ENCODE measurements at regions not wholly inside any gene's neighbourhood (a gene's known extent, or its start where the extent isn't known, plus 50 kb on each side); places are given as distances from the start of the nearest gene placed in this dataset.
"Not testable (repeated sequence)": the region's sequence is repeated elsewhere in the genome, so short reads cannot be mapped to it uniquely, and the experiment has no call there.

DNA sequence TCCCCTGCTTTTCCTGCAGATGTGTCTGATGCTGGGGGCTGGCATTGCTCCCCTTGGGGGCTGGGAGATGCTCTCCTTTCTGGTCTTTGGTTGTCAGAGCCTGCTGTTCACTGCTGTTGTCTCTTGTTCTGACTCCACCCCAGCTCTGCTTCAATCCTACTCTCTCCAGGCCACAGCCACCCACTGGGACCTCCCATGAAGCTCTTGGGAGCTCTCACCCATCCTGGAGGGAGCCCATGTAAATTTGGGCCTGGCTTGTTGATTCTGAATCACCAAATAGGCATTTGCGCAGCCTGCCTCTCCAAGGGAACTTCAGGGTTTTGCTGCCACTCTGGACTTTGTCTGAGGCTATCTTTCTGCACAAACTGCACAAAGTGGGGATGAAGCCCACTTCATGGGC is 232.9 kb upstream of the PLGLB1 start:
- H3K27ac ChIP-seq; H3K27me3 ChIP-seq; H3K4me3 ChIP-seq; intact Hi-C loops (cut with DNase I); H3K4me1 ChIP-seq; H3K9ac ChIP-seq (ENCODE audit: low read depth in 2 of 2, low read length in 2 of 2); H3K9me3 ChIP-seq; H3K36me3 ChIP-seq; DNase-seq: not testable (repeated sequence)

DNA sequence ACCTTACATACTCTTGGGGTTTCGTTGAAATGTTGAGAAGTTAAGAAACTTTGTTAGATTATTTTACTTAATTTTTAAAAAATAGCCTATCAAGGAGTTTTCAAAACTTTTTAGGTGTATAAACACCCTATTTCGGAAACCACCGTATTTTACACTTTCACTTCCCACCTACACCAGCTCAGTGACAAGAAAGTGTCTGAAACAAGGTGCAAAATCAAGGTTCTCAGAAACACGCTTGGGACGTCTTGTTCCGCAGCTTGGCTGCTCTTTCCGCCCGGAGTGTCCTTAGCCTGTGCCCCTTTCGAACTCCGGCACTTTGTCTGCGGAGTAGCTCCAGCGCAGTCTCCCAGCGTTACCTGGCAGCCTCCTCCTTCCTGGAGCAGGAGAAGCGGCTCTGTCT is 233.8 kb upstream of the PLGLB1 start:
- H3K9me3 ChIP-seq; H3K9ac ChIP-seq (ENCODE audit: low read depth in 2 of 2, low read length in 2 of 2); H3K4me1 ChIP-seq; H3K36me3 ChIP-seq; H3K27ac ChIP-seq; DNase-seq; H3K4me3 ChIP-seq; intact Hi-C loops (cut with DNase I); H3K27me3 ChIP-seq: not testable (repeated sequence)

DNA sequence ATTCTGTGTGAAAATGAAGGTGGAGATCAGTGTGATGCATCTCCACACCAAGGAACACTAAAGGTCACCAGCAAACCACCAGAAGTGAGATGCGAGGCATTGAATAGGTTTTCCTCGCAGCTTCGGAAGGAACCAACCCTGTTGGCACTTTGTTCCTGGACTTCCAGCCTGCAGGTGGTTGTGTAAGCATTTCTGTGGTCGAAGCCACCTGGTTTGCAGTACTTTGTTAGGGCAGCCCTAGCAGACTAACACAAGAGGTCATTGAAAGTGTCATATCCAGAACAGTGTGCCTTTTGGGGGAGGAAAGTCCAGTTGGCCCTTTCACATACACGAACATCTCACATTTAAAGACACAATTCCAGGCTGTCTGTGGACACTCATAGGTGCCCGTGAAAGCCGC is 237.2 kb upstream of the PLGLB1 start:
- H3K27me3 ChIP-seq; intact Hi-C loops (cut with DNase I); DNase-seq; H3K4me1 ChIP-seq; H3K9ac ChIP-seq (ENCODE audit: low read depth in 2 of 2, low read length in 2 of 2); H3K9me3 ChIP-seq; H3K27ac ChIP-seq; H3K36me3 ChIP-seq; H3K4me3 ChIP-seq: not testable (repeated sequence)

DNA sequence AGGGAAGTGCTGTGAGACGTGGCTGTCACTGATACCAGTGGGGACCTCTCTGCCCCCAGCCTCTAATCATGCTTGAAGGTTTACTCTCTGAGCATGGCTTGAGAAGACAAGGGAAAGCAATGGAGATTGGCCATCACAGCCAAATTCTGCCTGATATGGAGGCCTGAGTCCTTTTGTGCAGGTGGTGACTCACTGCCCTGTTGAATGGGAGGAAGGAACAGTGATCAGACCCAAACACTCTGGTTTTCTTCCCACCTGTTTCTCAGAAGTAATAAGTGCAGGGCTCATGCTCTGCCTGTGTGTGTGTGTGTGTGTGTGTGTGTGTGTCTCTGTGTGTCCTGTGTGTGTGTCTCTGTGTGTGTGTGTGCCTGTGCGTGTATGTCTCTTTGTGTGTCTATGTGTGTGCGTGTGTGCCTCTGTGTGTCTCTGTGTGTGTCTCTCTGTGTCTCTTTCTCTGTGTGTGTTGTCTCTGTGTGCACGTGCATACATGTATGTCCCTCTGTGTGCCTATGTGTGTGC is 240.6 kb upstream of the PLGLB1 start:
- H3K27ac ChIP-seq; H3K4me3 ChIP-seq; DNase-seq; H3K36me3 ChIP-seq; intact Hi-C loops (cut with DNase I); H3K4me1 ChIP-seq; H3K9ac ChIP-seq (ENCODE audit: low read depth in 2 of 2, low read length in 2 of 2); H3K9me3 ChIP-seq; H3K27me3 ChIP-seq: not testable (repeated sequence)

DNA sequence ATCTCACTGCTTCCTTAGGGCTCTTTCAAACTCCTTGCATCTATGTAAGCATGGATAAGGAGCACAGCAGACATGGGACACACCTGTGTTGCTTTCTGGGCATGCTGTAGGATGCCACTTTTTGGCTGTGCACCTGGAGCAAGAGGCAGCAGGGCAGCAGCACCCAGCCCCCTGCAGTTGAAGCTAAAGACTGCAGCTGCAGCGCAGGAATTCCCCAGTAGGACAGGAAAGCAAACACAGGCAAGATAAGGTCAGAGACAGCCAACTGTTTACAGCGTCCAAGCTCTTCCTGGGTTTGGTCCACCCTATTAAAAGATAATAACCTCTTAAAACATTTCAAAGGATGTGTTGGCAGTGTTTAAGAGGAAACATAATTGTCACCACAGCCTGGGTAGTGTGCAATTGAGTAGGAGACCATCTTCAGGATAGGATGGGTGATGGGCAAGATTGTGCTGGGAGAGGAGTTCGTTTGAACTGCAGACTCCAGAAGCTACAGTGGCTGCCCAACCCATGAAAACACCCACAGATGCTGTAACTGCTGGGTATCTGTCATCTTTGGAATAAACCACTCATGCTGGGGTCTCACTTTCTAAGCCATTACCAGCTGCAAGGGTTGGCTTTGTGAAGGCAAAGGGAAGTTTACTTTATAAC is 242.3 kb upstream of the PLGLB1 start:
- H3K9ac ChIP-seq (ENCODE audit: low read depth in 2 of 2, low read length in 2 of 2); intact Hi-C loops (cut with DNase I); H3K36me3 ChIP-seq; H3K27me3 ChIP-seq; H3K9me3 ChIP-seq; DNase-seq; H3K4me1 ChIP-seq; H3K27ac ChIP-seq; H3K4me3 ChIP-seq: not testable (repeated sequence)

DNA sequence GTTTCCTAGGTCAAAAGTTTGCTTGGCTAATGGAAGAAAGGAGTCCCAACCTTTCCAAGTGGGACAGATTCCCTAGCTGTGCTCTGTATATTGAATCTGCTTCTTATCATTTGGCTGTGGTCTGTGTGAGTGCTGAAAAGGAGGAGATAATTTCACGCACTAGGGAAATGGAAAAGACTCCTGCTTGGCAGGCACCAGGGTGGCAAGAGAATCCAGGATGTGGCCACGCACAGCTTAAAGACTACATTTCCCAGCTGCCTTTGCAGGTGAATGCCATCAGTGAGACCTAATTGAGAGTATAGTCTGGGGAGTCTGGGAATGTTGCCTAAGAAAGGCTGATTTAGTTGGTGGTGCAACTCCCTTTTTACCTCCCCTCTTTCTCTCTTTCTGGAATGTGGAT is 253.5 kb upstream of the PLGLB1 start:
- DNase-seq; intact Hi-C loops (cut with DNase I); H3K27ac ChIP-seq; H3K4me1 ChIP-seq; H3K4me3 ChIP-seq; H3K27me3 ChIP-seq; H3K9me3 ChIP-seq; H3K9ac ChIP-seq (ENCODE audit: low read depth in 2 of 2, low read length in 2 of 2); H3K36me3 ChIP-seq: not testable (repeated sequence)

DNA sequence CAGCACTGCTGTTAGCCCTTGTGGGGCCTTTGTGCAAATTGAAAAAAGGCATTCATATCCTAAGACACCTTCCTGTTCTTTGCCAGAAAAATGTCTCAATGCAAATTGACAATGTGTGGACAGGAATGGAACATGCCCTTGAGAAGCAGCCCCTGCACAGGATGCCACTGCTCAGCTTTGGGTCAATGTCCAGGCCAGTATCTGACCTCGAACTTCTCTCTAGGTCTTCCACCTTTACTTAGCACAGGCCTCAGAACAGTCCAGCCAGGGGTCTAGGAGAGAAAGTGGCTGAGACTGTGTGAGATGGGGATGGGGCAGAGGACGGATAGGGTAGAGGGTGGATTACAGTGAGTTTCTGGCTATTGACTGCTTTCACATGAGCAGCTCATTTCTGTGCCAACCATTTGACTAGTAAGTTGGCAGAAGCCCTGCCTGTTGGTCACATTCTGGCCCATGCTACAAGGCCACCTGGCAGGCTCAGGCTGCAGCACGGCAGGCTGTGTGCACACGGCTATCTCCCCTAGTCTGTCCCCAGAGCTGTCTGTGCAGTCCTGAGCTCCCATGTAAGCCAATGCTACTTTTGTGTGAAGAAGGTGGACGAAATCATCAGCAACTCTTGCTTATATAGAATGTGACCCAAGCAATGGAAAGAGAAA is 254.5 kb upstream of the PLGLB1 start:
- H3K9ac ChIP-seq (ENCODE audit: low read depth in 2 of 2, low read length in 2 of 2); H3K27ac ChIP-seq; H3K4me1 ChIP-seq; H3K27me3 ChIP-seq; H3K36me3 ChIP-seq; intact Hi-C loops (cut with DNase I); DNase-seq; H3K4me3 ChIP-seq; H3K9me3 ChIP-seq: not testable (repeated sequence)

DNA sequence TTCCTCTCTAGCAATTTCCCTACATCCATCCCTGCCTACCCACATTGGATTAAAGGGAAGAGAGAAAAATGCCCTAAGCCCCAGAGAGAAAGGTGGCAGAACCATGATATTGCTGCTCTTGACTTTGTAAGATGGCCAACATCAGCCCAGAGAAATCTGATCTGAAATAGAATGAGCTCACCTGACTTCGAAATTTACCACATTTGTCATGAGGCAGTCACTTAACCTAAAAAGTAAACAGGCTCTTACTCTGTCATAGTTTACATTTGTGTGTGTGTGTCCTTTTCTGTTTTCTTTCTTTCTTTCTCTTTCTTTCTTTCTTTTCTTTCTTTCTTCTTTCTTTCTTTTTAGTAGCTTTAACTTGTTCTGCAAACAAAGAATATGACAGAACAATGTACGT is 255.0 kb upstream of the PLGLB1 start:
- H3K9ac ChIP-seq (ENCODE audit: low read depth in 2 of 2, low read length in 2 of 2); H3K27me3 ChIP-seq; H3K36me3 ChIP-seq; intact Hi-C loops (cut with DNase I); H3K27ac ChIP-seq; H3K4me3 ChIP-seq; H3K9me3 ChIP-seq; H3K4me1 ChIP-seq; DNase-seq: not testable (repeated sequence)

DNA sequence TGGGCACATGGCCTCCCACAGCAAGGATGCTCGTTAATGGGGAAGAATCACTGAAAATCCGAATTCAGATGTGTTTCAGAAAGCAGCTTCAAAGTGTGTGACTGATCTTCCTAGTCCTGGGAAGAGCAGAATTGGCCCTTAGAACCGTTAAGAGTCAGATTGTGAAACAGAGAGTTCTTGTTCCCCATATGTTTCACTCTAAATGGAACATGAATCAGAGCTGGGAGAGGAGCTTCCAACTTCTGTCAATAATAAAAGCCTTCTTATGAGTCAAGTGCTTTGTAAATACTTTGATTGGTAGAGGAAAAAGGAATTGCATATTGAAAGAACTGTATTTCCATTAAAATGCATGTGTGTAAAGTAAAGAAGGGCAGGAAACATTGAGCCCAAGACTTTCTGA is 256.1 kb upstream of the PLGLB1 start:
- H3K4me1 ChIP-seq; H3K9ac ChIP-seq (ENCODE audit: low read depth in 2 of 2, low read length in 2 of 2); H3K27ac ChIP-seq; H3K27me3 ChIP-seq; DNase-seq; intact Hi-C loops (cut with DNase I); H3K4me3 ChIP-seq; H3K9me3 ChIP-seq; H3K36me3 ChIP-seq: not testable (repeated sequence)

DNA sequence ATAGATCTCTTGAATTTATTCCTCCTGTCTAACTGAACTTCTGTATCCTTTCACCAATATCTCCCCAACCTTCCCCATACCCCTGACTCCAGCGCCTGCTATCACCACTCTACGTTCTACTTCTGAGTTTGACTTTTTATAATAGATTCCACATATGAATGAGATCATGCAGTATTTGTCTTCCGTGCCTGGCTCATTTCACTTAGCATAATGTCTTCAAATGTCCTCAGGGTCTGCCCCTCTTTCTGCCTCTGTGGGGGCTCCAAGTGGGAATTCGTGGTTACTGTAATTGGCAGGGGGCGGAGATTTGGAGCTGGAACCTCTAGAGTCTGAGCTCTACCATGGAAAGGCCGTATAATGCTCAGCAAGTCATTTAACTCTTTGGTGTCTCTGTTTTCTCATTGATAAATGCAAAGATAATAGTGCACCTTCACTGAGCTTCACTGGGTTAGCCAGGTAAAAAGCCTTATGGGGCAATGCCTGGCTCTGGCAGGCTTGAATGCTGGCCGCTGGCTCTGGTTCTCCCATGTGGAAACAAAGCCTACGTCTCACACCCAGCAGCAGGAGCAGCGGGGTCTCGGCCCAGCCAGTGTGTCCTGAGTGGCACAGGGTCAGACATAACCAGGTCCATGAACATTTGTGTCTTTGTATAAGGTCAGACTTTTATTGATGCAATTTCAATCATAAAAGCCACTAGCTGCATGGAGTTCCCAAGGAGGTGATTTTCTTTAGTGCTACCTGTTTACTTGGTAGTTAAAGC is 259.1 kb upstream of the PLGLB1 start:
- H3K9ac ChIP-seq (ENCODE audit: low read depth in 2 of 2, low read length in 2 of 2); H3K36me3 ChIP-seq; H3K27me3 ChIP-seq; DNase-seq; intact Hi-C loops (cut with DNase I); H3K4me1 ChIP-seq; H3K9me3 ChIP-seq; H3K27ac ChIP-seq; H3K4me3 ChIP-seq: not testable (repeated sequence)

DNA sequence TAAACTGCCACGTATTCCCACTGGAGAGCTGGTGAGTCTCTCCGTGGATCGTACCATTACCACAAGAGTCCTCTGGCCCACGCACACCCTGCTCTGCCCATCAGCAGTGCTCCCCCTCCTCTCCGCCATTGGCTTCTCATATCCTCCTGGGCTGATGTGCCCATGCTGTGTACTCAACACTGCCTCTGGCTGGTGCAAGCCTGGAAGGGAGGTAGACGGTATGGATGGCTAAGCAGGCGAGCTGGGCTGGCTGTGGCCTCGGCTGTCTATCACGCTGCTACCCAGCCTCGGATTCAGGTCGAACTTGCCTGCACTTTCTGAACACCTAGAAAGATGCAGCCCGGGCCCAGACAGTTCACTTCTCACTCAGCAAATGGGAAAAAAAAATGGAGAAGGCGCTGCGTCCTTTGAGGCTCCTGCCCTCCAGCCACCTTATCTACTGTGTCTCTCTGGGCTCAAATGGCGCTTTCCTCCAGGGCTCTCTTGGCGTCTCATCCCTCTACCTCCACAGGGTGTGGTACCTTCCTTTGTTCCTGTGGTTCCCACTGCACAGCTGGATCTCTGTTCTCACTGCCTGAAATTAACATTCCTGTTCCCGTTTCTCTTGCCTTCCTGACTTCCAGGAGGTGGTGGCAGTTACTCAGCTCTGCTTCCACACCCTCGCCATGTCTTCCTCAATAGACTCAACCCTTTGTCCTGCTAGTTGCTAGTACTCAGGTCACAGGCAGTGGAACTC is 262.3 kb upstream of the PLGLB1 start:
- H3K4me3 ChIP-seq; H3K27ac ChIP-seq; H3K9me3 ChIP-seq; DNase-seq; H3K9ac ChIP-seq (ENCODE audit: low read depth in 2 of 2, low read length in 2 of 2); intact Hi-C loops (cut with DNase I); H3K4me1 ChIP-seq; H3K36me3 ChIP-seq; H3K27me3 ChIP-seq: not testable (repeated sequence)

DNA sequence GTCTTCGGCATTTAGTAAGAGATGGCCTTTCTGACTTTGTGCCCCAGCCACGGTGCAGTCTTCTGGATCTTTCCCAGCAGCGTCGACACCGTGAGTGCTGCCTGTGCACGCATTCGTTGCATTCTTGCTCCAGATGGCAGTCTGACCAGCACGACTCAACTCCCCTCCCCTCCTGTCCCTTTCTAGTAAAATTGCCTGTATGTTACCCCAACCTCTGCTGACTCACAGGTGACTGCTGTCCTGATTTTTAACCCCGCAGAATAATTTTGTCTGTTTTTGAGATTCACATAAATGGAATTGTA is 262.8 kb upstream of the PLGLB1 start:
- H3K4me1 ChIP-seq; intact Hi-C loops (cut with DNase I); H3K4me3 ChIP-seq; H3K27me3 ChIP-seq; H3K27ac ChIP-seq; H3K36me3 ChIP-seq; H3K9me3 ChIP-seq; DNase-seq; H3K9ac ChIP-seq (ENCODE audit: low read depth in 2 of 2, low read length in 2 of 2): not testable (repeated sequence)

DNA sequence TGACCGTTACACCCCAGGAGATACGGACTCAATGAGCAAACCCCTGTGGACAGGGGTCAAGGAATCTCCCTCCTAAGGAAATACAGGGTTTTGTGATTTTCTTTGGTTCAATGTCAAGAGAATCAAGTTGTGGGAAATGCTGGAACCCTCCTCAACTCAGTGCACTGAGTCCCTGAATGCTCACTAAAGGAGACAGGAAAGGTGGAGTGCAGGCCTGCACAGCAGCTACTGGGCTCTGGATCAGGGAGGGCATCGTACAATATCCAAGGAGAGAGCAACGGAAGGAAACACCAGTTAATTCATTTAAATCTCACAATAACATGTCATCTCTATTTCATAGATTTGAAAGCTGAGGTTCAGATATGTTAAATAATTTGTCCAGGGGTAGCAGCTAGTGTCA is 263.5 kb upstream of the PLGLB1 start:
- H3K9ac ChIP-seq (ENCODE audit: low read depth in 2 of 2, low read length in 2 of 2); H3K36me3 ChIP-seq; intact Hi-C loops (cut with DNase I); H3K4me3 ChIP-seq; H3K27me3 ChIP-seq; H3K27ac ChIP-seq; DNase-seq; H3K4me1 ChIP-seq; H3K9me3 ChIP-seq: not testable (repeated sequence)

All from colonic mucosa (tissue), 4 donors.